Fibroblast of skin of left biceps (primary cell): ENCODE measurements at regions not wholly inside any gene's neighbourhood (a gene's known extent, or its start where the extent isn't known, plus 50 kb on each side); places are given as distances from the start of the nearest gene placed in this dataset.
"Not testable (repeated sequence)": the region's sequence is repeated elsewhere in the genome, so short reads cannot be mapped to it uniquely, and the experiment has no call there.

ENCODE experiments used
- DNase-seq, 2 experiments: peaks; one replicate each; pipeline ENCODE4 v3.0.0-alpha.2; 2013; ENCODE audit warnings: low read depth in 2 of 2

GRCh38 chr4:10831727-10832408 is 147.3 kb upstream of the CLNK start:
- DNase-seq: no peak

GRCh38 chr4:10828918-10829538 is 144.5 kb upstream of the CLNK start:
- not testable (repeated sequence) for DNase-seq

- DNase-seq: no peak
These were observed 137.3 kb upstream of the CLNK start for GRCh38 chr4:10821826-10822225.

- DNase-seq: no peak
These were observed 132.0 kb upstream of the CLNK start for GRCh38 chr4:10816571-10816970.

GRCh38 chr4:10811991-10812390 is 127.4 kb upstream of the CLNK start:
- no peak for DNase-seq

GRCh38 chr4:10810411-10810810 is 125.8 kb upstream of the CLNK start:
- DNase-seq: no peak

- no peak for DNase-seq
These were observed 125.3 kb upstream of the CLNK start for GRCh38 chr4:10809905-10810304.

- DNase-seq: peak; percentile 64 to 77
These were observed 124.0 kb upstream of the CLNK start for GRCh38 chr4:10808591-10808990.

- DNase-seq: no peak
These were observed 122.5 kb upstream of the CLNK start for GRCh38 chr4:10806953-10807645.

- peak; percentile 15 to 18 for DNase-seq
These were observed 119.3 kb upstream of the CLNK start for GRCh38 chr4:10803713-10804343.

GRCh38 chr4:10787365-10787764 is 102.8 kb upstream of the CLNK start:
- no peak for DNase-seq

GRCh38 chr4:10784621-10785020 is 100.1 kb upstream of the CLNK start:
- DNase-seq: no peak

GRCh38 chr4:10783351-10783750 is 98.8 kb upstream of the CLNK start:
- peak; percentile 81 to 82 for DNase-seq

GRCh38 chr4:10781805-10782204 is 97.2 kb upstream of the CLNK start:
- no peak for DNase-seq

GRCh38 chr4:10780803-10781202 is 96.2 kb upstream of the CLNK start:
- not testable (repeated sequence) for DNase-seq

- not testable (repeated sequence) for DNase-seq
These were observed 90.6 kb upstream of the CLNK start for GRCh38 chr4:10775132-10775531.

- no peak for DNase-seq
These were observed 89.1 kb upstream of the CLNK start for GRCh38 chr4:10773656-10774055.

- no peak for DNase-seq
These were observed 88.4 kb upstream of the CLNK start for GRCh38 chr4:10773010-10773409.

GRCh38 chr4:10765386-10765785 is 80.8 kb upstream of the CLNK start:
- no peak for DNase-seq

- DNase-seq: peak; percentile 94 to 95
These were observed 78.0 kb upstream of the CLNK start for GRCh38 chr4:10762561-10762960.

GRCh38 chr4:10761903-10762302 is 77.3 kb upstream of the CLNK start:
- peak; percentile 58 to 66 for DNase-seq

- DNase-seq: no peak
These were observed 75.5 kb upstream of the CLNK start for GRCh38 chr4:10760086-10760485.

- DNase-seq: no peak
These were observed 74.3 kb upstream of the CLNK start for GRCh38 chr4:10758906-10759305.
